ENCODE measurements at regions not wholly inside any gene's neighbourhood (a gene's known extent, or its start where the extent isn't known, plus 50 kb on each side); places are given as distances from the start of the nearest gene placed in this dataset.

DNA sequence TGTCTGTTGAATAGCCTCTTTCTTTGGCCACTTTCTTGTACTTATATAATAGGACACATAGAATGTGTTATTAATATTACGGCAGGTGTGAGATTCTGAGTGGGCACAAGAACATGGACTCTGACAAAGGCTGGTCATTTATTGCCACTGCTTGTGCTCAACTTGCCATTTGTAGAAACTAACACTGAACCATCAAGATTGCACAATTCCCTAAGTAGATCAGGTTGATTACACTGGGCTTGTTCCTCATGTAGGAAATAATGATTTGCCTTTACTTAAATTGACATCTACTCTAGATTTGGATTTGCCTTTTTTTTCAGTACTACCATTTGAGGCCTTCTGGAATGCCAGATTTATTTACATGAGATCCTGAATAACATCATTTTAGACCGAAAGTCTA is 342.7 kb upstream of the CWC22 start:
- no peaks in the 10 kb centered on the region for H3K4me1 ChIP-seq
- H3K36me3 ChIP-seq (replicated peaks in 1 of 2; ENCODE audit: insufficient read depth in 1 of 2, low read depth in 2 of 2): no peaks in the 10 kb centered on the region
- no peak overlapping the region for H3K27ac ChIP-seq
- no peaks in the 10 kb centered on the region for H3K27me3 ChIP-seq
- TF ChIP-seq POLR2A (IDR thresholded peaks at IDR 0.05): no peak
- TF ChIP-seq, protein P1, sequence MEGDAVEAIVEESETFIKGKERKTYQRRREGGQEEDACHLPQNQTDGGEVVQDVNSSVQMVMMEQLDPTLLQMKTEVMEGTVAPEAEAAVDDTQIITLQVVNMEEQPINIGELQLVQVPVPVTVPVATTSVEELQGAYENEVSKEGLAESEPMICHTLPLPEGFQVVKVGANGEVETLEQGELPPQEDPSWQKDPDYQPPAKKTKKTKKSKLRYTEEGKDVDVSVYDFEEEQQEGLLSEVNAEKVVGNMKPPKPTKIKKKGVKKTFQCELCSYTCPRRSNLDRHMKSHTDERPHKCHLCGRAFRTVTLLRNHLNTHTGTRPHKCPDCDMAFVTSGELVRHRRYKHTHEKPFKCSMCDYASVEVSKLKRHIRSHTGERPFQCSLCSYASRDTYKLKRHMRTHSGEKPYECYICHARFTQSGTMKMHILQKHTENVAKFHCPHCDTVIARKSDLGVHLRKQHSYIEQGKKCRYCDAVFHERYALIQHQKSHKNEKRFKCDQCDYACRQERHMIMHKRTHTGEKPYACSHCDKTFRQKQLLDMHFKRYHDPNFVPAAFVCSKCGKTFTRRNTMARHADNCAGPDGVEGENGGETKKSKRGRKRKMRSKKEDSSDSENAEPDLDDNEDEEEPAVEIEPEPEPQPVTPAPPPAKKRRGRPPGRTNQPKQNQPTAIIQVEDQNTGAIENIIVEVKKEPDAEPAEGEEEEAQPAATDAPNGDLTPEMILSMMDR (IDR thresholded peaks at IDR 0.05): no peak
- DNase-seq (no peak), ATAC-seq (no peak)
- 84 to 98% methylated on average over 2 of the region's 2 CpGs for WGBS, 2 donors
- no peaks in the 10 kb centered on the region for H3K9me3 ChIP-seq
- no peak overlapping the region for H3K4me3 ChIP-seq
- intact Hi-C loops (cut with DNase I): no loop called here

DNA sequence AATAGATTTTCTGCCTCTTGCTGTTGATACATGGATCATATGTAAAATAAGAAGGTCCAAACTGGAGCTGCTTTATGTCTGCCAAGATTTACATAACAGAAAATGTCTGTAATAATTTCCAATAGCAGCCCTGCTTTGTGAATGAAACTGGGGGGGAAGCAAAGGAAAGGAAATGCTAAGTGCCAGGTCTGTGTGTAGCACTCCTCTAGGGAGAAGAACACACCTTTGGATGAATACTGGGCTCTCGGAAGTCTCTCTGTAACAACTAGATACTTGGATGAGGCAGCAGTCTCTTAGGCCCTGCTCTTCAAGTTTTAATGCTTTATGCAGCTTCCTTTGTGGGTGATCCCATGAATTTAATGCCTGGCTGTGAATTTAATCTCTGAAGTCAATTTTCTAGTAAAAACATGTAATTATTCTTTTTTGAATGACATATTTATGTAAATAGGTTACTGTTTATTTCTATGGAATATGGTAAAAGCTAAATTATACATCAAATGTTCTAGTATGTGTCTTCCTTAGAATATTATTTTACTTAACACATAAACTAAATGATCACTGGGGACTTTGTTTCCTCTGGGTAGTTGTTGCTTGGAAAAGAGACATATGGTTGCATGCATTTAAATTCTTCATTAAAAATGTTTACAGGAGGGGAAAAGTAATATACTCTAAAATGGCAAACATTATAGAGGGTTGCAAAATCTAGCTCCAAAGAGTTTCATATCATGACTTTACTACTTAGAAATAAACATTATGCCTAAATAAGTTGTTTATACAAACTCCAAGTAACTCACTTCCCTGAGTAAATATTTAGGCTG is 336.6 kb upstream of the CWC22 start:
- no peak overlapping the region for H3K27ac ChIP-seq
- H3K4me1 ChIP-seq: no peaks in the 10 kb centered on the region
- ATAC-seq: no peak
- no peak for DNase-seq
- no peak for TF ChIP-seq POLR2A (IDR thresholded peaks at IDR 0.05)
- TF ChIP-seq, protein P1 (IDR thresholded peaks at IDR 0.05): no peak
- no peak overlapping the region for H3K4me3 ChIP-seq
- no peaks in the 10 kb centered on the region for H3K9me3 ChIP-seq
- WGBS, 2 donors: 61 to 62% methylated on average over 1 of the region's 1 CpG
- H3K36me3 ChIP-seq (replicated peaks in 1 of 2; ENCODE audit: insufficient read depth in 1 of 2, low read depth in 2 of 2): no peaks in the 10 kb centered on the region
- intact Hi-C loops (cut with DNase I): no loop called here
- H3K27me3 ChIP-seq: no peaks in the 10 kb centered on the region

DNA sequence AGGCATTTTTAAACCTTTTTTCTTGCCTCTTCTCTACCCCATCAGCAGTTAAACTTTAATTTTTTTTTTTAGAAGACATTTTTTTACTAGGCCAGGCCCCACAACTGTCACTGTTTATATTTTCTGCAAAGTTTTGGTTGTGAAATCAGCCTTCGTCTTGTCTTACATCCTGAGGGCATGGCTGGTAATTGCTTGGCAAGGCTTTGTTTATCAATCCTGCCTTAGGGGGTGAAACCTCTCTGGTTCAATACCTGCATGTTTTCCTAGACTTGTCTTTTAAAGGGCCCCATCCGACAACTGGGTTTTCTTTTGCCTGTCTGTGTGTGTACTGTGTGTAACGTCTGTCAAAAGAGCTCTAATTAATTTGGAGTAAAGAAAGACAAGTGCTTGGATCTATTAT is 330.0 kb upstream of the CWC22 start:
- Histone ChIP-seq H3K4me3 (no peak overlapping the region), H3K36me3 (replicated peaks in 1 of 2; ENCODE audit: insufficient read depth in 1 of 2, low read depth in 2 of 2) (no peaks in the 10 kb centered on the region), H3K27ac (no peak overlapping the region), H3K9me3 (no peaks in the 10 kb centered on the region), H3K4me1 (no peaks in the 10 kb centered on the region), H3K27me3 (no peaks in the 10 kb centered on the region)
- no peak for DNase-seq
- no peak for ATAC-seq
- intact Hi-C loops (cut with DNase I): no loop called here
- TF ChIP-seq, protein P1 (IDR thresholded peaks at IDR 0.05): no peak
- 63 to 68% methylated on average over 3 of the region's 3 CpGs for WGBS, 2 donors

DNA sequence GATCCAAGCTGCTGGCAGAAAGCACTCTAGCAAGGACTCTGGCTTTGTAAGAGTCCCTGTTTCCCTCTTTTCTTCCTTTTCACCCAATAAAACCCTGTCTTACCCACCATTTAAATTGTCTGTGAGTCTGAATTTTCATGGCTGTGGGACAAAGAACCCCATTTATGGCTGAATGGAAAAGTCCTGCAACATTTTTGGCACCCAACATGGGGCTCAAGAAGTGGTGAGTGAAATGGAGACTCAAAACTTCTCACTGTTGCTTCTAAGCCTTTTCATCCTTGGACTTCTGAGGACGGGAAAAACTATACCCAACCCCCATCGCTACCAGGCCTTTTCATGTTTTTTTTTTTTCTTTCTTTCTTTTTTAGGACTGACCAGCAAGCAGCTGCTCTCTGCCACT is 329.5 kb upstream of the CWC22 start:
- whole genome bisulfite sequencing, 2 donors: 73 to 74% methylated on average over 2 of the region's 2 CpGs
- DNase-seq: no peak
- intact Hi-C loops (cut with DNase I): no loop called here
- no peaks in the 10 kb centered on the region for H3K36me3 ChIP-seq (replicated peaks in 1 of 2; ENCODE audit: insufficient read depth in 1 of 2, low read depth in 2 of 2)
- H3K4me3 ChIP-seq: no peak overlapping the region
- H3K27ac ChIP-seq: no peak overlapping the region
- H3K27me3 ChIP-seq: no peaks in the 10 kb centered on the region
- TF ChIP-seq, protein P1 (IDR thresholded peaks at IDR 0.05): no peak
- TF ChIP-seq POLR2A (IDR thresholded peaks at IDR 0.05): no peak
- H3K4me1 ChIP-seq: no peaks in the 10 kb centered on the region
- H3K9me3 ChIP-seq: no peaks in the 10 kb centered on the region
- ATAC-seq: no peak

DNA sequence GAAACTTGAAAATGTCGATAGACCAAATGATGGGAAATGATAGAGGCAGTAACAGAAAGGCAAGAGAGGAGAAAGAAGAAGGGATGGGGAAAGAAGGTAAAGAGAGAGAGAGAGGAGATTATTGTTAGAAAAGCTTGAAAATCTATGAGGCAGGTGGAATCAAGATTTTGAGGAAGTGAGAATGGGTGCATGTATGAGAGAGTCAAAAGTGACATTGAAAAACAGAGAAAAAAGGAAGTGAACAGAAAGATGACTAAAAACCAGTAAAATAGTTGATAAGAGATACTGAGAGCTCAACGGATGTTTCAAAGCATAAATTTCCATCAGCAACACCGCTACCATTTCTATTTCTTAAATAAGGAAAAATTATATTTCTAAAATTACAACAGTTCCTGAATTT is 327.4 kb upstream of the CWC22 start:
- TF ChIP-seq, protein P1 (IDR thresholded peaks at IDR 0.05): no peak
- no peak for TF ChIP-seq POLR2A (IDR thresholded peaks at IDR 0.05)
- intact Hi-C loops (cut with DNase I): no loop called here
- H3K27ac ChIP-seq: no peak overlapping the region
- DNase-seq (no peak), ATAC-seq (no peak)
- no peaks in the 10 kb centered on the region for H3K4me1 ChIP-seq
- H3K36me3 ChIP-seq (replicated peaks in 1 of 2; ENCODE audit: insufficient read depth in 1 of 2, low read depth in 2 of 2): no peaks in the 10 kb centered on the region
- WGBS, 2 donors: 78% methylated on average over 3 of the region's 3 CpGs
- no peaks in the 10 kb centered on the region for H3K9me3 ChIP-seq
- H3K4me3 ChIP-seq: no peak overlapping the region
- H3K27me3 ChIP-seq: no peaks in the 10 kb centered on the region
